Activated CD4-positive, alpha-beta T cell treated with anti-CD3 and anti-CD28 coated beads for 4 hours (primary cell): ENCODE measurements at regions not wholly inside any gene's neighbourhood (a gene's known extent, or its start where the extent isn't known, plus 50 kb on each side); places are given as distances from the start of the nearest gene placed in this dataset.

ENCODE experiments used
- DNase-seq, 2 donors: peaks; one replicate each; pipeline ENCODE4 v3.0.0-alpha.2; 2020

DNA sequence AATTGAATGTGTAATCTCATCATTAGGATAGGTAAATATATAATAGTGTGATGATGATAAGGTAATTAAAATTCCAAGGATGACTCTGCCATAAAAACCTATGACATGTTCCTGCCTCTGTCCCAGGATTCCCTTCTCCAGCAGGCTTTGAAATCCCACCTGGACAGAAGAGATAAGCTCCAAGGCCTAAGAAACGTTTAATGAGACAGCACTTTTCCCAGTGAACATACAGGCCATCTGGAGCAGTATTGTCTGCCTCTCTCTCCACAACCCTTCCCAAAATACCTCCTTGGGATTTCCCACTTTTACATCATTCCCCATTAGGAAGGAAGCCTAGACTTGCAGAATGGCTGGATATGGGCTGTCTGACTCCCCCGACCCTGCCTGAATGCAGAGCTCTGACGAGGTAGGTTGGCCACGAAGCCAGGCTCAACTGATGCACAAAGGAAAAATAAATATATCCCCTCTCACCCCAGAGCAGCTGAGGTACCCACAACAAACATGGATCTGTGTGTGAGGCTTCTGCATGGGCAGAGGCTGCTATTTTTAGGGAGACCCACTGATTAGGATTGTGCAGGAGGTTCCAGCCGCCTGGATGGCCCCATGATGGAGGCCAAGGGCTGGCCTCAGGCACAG lies 71.0 kb downstream of the TMPRSS5 start:
- no peak for DNase-seq

DNA sequence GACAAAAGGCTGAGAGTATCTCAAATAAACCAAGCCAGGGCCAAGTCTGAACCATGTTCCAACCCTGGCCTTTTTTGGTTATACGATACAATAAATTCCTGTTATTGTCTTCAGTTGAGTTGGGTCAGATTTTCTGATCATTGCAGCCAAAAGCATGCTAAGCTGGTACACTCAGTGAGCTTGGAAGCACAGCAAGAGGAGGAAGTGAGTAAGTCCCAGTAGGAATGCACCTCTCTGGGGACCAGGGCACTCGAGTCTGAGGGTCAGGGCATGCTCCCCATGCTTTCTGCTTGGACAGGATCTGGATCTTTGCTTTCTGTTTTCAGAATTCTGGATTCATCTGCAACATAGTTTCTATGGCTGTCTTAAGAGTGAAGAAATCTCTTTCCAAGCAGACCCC lies 73.1 kb downstream of the TMPRSS5 start:
- no peak for DNase-seq

DNA sequence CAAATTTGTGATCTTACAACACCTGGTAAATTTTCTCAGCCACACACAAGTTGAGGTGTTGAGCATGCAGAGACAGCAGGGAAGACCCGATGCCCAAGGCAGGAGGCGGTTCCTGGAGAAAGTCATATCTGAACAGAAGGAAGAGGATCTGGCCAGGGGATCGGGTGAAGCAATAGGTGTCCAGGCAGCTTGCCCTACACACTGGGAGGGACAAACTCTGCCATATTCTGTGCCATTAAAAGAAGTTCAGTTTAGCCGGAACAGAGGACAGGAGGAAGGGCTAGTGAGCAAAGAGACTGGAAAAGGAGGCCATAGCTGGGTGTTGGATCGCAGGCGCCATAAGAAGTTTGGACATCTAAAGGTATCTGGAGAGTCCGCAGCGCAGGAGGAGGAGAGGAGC lies 76.5 kb downstream of the TMPRSS5 start:
- DNase-seq: no peak

DNA sequence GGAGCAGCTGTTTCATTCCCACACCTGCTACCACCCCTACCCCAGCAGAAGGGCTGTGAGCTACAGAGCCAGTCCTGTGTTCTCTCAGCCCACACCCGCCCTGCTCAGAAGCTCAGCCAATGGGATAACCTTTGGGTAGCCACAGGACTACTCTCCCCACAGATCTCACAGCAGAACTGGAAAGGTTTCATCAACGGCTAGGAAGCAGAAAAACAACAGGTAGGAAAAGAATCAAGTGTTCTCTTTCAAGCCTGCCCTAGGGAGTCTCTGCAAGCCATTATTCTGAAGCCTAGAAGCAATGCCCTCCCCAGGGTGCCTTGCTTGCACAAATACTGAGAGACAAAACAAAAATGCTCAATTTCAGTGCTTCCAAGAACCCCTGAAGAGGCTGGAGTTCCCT lies 77.2 kb downstream of the TMPRSS5 start:
- no peak for DNase-seq

DNA sequence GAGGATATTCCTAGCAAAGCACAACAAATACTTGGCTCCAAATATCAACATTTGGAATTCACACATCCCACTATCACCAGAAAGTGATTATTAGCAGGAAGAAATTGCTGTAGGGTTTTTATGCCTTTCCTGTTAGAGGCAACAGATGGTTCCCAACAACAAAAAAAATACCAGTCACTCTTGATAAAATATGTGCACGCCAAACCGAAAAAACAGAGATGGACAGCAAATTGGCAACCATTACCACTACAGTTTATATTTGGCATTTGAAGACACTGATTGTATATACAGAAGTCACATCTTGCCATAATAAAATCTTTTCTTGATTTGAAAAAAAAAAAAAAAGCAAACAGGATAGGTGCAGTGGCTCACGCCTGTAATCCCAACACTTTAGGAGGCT lies 78.2 kb downstream of the TMPRSS5 start:
- DNase-seq: no peak

DNA sequence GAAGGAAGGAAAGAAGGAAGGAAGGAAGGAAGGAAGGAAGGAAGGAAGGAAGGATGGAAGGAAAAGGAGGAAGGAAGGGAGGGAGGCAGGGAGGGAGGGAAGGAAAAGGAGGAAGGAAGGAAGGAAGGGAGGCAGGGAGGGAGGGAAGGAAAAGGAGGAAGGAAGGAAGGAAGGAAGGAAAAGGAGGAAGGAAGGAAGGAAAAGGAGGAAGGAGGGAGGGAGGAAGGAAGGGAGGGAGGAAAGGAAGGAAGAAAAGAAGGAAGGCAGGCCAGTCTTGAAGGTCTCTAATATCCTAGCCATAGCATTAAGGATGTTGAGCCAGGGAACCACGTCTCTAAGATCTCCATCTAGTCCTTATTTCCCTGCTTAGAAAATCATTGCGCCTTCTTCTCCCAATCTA lies 78.8 kb downstream of the TMPRSS5 start:
- no peak for DNase-seq

DNA sequence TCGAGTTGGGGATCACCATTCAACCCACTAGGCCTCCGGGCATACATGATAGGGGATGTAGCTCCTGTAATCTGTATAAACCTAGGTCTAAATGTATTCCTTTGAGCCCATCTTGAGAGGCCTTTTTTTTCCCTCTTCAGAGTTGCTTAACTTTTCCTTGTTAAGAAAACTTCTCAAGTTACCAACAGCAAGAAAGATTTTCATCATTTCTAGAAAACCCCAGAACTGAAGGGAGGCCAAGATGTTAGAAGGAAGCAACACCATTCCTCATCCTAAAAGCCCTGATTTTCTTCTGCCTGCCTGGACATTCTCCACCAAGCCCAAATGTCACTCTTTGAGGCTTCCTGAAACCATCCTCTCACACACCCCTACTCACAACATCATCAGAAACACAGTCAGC lies 79.4 kb downstream of the TMPRSS5 start:
- DNase-seq: no peak

DNA sequence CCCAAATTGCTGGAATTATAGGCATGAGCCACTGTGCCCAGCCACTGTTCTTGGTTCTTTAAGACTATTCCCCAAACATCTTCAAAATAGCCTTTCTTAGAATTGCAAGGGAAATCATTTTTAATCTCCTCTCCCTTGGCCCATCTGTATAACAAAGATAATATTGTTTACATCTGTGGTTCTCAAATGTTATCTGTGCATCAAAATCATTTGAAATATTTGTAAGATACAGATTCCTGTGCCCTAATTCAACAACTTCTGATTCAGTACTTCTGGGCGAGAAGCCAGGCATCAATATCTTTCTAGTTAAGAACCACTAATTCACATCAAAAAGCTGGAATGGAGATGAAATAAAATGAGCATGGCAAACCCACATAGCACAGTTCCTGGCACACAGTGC lies 83.0 kb downstream of the TMPRSS5 start:
- DNase-seq: no peak

DNA sequence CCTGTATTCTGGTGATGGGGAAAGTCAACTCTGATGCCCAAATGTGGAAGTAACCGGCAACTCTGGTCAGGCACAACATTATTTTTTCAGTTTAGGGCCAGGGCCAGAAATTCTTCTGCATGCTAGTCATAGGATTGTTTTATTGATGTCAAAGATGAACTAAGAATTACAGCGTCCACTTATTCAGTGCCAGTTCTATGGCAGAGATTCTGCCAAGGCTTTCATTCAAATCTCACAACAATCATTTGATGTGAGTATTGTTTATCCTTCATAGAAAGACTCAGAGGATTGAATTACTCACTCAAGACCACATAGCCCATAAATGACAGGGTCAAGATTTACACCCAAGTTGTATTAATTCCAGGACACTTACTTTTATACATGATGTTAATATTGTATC lies 87.7 kb downstream of the TMPRSS5 start:
- no peak for DNase-seq

DNA sequence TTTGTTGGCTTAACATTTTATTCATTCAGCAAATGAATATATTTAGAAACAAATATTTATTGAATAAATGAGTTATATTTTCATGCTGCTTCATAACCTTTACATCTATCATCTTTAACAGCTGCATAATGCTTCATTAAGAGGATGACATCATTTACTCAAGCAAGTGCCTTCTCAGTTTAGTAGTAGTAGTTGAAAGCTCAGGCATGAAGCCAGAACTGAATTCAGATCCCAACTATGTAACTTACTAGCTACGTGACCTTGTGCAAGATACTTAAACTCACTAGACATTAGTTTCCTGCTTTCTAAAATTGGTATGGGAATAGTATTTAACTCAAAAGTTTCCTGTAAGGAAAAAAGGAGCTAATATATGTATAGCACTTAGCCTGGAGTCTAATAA lies 90.3 kb downstream of the TMPRSS5 start:
- DNase-seq: no peak

DNA sequence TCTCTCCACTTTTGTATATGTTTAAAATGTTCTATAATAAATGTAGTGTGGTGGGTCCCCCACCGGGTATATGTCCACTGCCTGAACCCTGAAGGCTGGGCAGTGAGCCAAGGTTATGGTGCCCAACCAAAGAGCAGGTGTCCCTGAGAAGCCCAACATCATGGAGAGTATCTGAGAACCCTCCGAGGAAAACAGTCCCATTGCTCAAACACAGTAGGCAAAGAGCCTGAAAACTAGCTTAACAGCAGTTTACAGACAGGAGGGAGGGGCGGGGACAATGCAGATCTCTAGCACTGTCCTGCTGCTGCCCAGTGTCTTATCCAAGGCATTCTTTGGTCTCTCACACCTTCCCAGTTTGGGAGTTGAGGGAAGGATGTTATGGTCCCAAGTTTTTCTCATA lies 91.0 kb downstream of the TMPRSS5 start:
- no peak for DNase-seq

DNA sequence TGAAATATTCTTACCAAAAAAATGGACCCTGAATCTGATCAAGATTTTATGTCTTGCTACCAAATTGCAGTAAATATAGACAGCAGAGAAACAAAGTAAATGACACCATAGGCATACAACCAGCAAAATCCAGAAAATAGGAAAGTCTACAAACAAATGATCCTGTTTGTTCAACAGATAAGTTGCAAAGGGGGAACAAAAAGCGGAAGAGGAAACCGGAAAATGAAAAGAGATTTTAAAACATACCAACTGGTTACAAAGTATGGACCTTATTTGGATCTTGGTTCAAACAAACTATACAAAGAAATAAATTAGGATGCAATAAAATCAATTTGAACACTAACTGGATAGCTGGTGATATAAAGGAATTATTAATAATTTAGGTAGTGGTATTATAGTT lies 92.0 kb downstream of the TMPRSS5 start:
- DNase-seq: no peak

DNA sequence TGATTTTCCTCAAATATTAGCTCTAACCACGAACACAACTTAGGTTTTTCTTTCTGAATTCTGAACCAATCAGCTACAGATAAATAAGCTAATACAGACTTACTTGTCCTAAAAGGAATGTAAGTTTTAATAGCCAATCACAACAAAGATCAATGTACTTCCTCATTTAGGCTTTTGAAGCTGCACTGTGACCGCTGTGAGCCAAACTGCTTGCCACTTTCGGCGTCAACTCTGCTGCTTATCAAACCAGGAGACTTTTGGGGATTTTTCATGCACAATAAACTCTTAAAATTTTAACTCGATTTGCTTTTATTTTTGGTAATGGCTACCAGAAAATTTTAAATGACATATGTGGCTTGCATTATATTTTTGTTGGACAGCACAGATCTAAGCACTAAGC lies 92.5 kb downstream of the TMPRSS5 start:
- no peak for DNase-seq

DNA sequence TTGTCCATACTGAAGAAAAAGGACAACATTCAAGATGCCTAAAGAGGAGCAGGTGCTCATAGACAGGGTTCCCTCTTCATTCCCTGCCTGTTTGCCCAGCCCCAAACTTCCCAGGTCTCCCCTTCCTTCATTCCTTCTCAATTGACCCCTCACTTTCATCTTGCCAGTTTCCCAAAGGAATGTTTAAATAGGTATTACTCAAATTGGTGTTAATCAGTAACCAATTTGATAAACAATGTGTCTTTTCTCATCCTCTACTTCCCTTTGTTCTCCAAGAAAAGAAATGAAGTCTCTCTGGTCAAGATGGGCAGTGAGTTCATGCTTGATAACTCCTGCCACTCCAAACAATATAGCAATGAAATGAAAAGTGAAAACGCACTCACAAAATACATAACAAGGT lies 101.9 kb downstream of the TMPRSS5 start:
- no peak for DNase-seq

DNA sequence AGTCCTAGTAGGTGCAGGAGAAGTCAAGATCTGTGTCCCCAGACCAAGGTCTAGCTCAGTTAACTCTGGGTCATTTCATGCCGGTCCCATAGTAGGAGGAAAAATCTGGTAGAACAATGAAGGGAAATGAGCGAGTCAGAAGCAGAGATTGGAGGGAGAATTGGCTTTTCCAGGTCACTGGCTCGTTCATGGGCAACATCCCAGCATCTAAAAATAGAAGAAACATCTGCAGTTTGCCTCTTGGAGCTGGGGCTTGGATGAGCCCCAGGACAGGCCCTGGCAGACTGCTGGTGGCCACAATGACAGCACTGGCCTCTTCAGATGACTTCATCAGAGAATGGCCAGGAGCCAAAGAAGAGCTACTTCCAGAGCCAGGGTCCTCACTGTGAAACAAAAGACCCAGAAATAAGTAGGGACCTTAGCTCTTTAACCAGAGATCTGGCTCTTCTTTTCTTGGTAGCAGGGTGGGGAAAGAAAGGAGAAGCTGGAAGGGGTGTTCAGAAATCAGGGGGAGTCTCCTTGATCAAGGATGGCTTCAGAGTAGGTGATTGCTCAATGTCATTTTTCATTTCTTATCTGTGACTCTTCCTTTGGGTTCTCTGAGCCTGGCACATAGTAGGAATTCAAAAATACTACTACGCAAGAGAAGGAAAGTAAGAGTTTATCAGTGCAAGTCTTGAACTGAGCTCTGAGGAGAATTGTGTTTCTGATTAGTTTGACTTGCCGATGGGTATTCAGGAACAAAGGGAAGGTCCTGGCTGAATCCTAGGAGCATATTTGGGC lies 102.6 kb downstream of the TMPRSS5 start:
- no peak for DNase-seq

DNA sequence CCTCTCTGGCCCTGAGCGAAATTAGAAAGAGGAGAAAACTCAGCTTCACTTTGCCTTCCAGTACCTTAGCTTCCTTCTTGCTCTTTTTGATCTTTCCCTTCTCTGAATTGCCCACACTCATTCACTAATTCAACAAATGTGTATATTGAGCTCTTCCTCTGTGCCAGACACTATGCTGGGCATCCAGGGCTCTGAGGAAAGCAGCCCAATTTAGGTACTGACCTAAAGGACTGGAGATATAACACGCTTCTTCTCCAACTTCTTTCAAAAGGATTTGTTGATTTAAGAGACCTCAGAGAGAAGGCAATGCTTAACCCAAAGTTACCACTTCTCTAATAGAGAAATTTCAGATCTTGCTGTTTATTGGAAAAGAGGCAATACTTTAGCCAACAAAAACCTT lies 103.6 kb downstream of the TMPRSS5 start:
- DNase-seq: no peak

DNA sequence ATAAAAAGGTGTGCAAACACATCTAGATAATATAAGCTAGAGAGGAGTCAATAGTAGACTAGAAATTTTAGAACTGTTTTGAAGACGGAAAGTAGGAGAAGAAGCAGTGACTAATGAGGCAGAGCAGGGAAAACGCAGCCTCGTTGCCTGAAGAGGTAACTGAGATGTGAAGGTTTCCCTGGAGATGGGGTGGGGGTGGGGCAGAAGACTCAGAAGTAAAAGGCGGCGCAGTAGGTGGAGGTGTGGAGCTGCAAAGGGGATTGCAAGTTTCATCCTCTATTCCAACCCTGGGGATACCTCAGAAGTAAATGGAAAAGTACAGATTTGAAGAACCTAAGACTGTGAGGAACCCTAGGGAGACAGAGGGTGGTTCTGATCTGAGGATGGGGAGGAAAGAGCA lies 109.5 kb downstream of the TMPRSS5 start:
- DNase-seq: no peak

DNA sequence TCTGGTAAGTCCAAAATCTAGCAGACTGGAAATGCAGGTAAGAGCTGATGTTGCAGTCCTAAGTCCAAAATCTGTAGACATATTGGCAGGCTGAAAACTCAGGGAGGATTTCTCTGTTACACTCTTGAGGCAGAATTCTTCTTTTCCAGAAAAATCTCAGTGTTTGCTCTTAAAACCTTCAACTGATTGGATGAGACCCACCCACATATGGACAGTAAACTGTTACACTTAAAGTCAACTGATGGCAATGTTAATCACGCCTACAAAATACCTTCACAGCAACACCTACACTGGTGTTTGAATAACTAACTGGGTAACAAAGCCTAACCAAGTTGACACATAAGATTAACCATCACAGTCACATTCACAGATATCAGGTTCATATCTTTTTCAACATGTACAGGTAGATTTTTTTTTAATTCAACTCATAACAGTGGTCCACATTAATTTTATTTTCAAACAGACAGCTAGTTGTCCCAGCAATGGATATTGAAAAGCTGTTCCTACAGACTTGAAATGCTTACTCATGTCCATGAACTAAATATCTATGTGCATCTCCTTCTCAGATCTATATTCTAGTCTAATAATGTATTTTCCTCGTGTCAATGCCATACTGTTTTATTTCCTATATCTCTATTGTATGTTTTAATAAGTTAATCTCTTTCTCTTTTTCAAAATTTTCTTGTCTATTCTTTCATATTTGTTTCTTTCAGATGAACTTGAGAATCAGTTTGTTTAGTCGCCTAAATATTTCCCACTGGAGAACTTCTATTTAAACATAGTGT lies 110.1 kb downstream of the TMPRSS5 start:
- no peak for DNase-seq

DNA sequence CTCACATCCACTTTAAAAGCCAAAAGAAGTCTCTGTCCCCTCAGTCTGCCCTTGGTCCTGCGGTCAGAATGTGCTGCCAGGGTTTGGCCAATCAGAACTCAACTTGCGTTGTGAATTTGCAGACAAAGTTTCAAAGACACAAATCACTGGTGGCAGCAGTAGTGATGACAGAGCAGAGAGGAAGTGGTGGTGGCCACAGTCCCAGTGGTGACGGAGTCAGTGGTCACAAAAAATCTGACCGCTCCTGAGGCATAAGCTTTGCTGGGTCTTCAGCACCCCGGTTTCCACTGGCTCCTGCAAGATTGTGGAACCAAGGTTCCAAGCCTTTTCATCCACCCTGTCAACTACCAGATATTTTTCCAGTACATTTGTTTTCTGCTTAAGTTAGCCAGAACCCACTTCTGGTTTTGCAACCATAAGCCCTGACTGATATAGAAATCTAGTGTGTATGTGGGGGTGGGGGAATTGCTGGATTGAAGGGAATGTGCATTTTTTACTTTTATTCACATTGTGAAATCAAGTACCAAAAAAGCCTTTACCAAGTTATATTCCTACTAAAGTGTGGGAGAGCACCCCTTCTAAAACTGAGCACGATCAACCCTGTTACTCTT lies 112.3 kb downstream of the TMPRSS5 start:
- DNase-seq: no peak

DNA sequence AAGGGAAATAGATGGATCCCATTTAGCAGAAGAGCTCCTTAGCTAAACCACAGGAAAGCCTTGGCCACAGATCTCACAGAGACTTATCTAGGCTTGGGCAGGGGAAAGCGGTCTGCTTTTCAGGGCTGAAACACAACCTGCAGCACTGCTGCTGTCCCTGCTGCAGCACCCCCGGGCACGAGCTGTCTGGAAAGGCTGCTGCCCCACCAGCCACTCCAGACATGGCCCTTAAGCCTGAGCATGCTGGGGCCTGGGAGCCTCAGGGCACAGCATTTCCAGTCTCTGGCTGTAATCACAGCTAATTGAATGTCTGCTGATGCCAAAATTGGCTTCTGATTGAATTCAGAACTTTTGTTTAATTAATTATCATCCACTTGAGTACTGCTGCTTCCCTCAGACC lies 115.0 kb downstream of the TMPRSS5 start:
- no peak for DNase-seq

DNA sequence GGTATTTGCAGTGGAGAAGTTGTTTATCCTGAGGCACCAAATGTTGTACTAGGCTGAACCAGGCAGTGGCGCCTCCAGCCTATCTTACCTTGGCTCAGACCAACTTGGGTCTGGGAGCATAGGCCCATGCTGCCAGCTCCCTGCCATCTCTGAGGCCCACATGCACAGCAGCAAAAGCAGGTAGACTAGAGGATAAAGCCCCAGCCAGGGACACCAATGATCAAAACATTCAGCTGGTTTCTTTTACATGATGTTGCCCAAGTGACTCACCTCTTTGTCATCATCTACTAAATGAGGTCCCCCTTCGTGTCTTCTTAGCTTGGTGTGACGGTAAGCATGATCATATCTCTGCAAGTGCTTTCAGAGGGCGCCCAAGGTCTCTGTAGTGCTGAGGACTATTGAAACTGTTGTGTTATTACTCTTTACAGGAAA lies 112.1 kb upstream of the DRD2 start:
- DNase-seq: no peak

DNA sequence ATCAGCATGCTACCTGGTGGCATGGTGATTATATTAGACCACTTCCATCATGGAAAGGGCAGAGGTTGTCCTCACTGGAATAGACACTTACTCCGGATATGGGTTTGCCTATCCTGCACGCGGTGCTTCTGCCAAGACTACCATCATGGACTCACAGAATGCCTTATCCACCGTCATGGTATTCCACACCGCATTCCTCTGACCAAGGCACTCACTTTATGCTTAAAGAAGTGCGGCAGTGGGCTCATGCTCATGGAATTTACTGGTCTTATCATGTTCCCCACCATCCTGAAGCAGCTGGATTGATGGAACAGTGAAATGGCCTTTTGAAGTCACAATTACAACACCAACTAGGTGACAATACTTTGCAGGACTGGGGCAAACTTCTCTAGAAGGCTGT lies 109.2 kb upstream of the DRD2 start:
- no peak for DNase-seq

DNA sequence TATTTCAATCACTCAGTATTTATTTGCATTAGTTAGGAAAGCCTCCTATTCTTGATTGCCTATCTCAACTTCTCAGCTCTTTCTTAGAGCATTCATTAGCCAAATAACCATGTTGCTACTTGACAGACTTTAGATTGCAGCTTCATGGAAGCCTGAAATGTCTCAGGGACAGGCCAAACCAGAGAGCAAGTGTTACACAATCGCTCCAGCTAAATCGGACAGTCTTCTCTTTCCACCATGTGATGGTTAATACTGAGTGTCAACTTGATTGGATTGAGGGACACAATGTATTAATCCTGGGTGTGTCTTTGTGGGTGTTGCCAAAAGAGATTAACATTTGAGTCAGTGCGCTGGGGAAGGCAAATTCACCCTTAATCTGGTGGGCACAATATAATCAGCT lies 106.5 kb upstream of the DRD2 start:
- DNase-seq: no peak
